ENCODE measurements at regions not wholly inside any gene's neighbourhood (a gene's known extent, or its start where the extent isn't known, plus 50 kb on each side); places are given as distances from the start of the nearest gene placed in this dataset.

DNA sequence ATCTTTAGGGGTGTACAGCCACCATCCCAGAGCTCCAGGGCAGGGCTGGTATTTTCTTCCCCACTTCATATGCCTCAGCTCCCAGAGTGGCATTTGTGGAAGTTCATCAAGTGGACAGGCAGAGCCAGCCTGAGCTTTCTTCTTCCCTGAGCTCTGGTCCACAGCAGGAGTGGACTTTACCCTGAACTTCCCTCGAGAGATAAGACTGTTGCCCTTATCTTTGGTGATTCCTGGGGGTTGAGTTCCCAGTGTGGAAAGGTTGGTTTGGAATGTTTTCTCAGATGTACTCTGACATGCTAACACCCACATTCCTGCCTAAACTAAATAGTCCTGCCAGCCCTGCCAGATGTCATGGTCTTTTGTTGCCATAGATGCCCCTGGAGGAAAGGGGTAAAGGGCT lies 62.0 kb upstream of the LGALSL start:
- CTCF ChIA-PET = no interaction called here
- Histone ChIP-seq H3K4me3 (ENCODE audit: control insufficient read depth in 1 of 7, extremely low read depth in 1 of 7, insufficient read depth in 4 of 7, low read depth in 2 of 7, low read length in 6 of 7) (no peak overlapping the region), H3K4me1 (ENCODE audit: control extremely low read depth in 1 of 4, control insufficient read depth in 4 of 4, insufficient read depth in 4 of 4, low read length in 3 of 4) (no peaks in the 10 kb centered on the region), H3K36me3 (ENCODE audit: control insufficient read depth in 4 of 4, insufficient read depth in 4 of 4, low read length in 3 of 4) (no peaks in the 10 kb centered on the region), H3K9me3 (ENCODE audit: control extremely low read depth in 1 of 5, control insufficient read depth in 4 of 5, insufficient read depth in 2 of 5, low read depth in 1 of 5, low read length in 4 of 5) (peaks cover 0 to 10% (median 6%) of the 10 kb centered on the region in 5 experiments), H3K27ac (ENCODE audit: insufficient read depth in 1 of 2, low read depth in 1 of 2, low read length in 2 of 2, poor library complexity in 1 of 2, severe bottlenecking in 2 of 2) (no peak overlapping the region), H3K27me3 (replicated peaks in 2 of 5; ENCODE audit: control insufficient read depth in 4 of 5, insufficient read depth in 5 of 5, low read length in 4 of 5) (no peaks in the 10 kb centered on the region)
- no peak for DNase-seq
- POLR2A ChIA-PET = interaction anchor here (0.6 kb wide), 1 partner anchor 8 kb away, joined by 3 read pairs; no protein-coding TSS in a partner anchor
- whole genome bisulfite sequencing (ENCODE audit: insufficient coverage) = 86% methylated on average over 1 of the region's 1 CpG

DNA sequence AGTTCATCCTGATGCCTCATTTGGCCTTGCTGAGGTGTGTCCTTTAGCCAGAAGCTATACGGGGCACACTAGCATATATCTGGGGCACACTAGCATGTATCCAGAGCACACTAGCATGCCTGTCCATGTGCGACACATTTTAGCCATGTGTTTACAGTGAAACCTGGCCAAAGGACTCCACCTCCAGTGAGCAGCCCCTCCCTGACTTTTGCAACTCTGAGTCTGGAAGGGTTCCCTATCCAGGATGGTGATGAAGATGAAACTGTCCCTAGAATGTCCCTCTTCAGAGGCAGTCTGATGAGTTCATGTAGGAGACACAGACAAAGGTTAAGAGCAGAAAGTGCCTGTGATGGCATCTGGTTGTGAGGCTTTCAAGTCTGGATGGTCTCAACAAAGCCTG lies 61.4 kb upstream of the LGALSL start:
- no peaks in the 10 kb centered on the region for H3K27me3 ChIP-seq (replicated peaks in 2 of 5; ENCODE audit: control insufficient read depth in 4 of 5, insufficient read depth in 5 of 5, low read length in 4 of 5)
- WGBS (ENCODE audit: insufficient coverage) = 93% methylated on average over 2 of the region's 2 CpGs
- CTCF ChIA-PET = interaction anchor here (0.6 kb wide), 1 partner anchor 287 kb away, joined by 3 read pairs; no protein-coding TSS in a partner anchor

DNA sequence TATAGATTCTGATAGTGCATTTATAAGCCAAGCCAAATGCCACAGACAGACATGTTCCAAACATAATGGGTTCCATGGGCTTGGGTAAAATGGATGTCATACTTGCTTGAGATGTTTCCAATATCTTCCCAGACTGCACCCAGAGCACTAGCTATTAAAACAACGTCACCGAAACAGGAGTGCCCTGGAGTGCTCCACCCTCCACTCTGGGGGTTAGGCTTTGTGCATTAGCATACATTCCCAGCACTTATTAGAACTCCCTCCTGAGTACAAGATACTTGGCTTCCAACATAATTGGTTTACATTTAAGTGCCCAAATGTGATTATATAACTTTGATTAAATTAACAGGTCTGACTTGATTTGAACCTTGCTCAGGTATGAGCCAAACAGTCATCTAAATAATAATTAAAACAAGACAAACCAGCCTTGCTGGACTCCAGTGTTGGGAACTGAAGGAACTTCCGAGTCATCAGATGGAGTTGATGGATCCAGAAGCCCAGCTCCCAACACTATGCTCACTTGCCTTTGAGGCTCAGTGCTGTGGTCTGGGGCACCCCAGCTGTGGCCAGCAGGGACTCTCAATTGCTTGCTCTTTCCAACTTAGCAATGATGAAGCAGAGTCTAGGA lies 60.5 kb upstream of the LGALSL start:
- H3K9me3 ChIP-seq (ENCODE audit: control extremely low read depth in 1 of 5, control insufficient read depth in 4 of 5, insufficient read depth in 2 of 5, low read depth in 1 of 5, low read length in 4 of 5) = peaks cover 0 to 10% (median 6%) of the 10 kb centered on the region in 5 experiments
- CTCF ChIA-PET = no interaction called here
- no peaks in the 10 kb centered on the region for H3K4me1 ChIP-seq (ENCODE audit: control extremely low read depth in 1 of 4, control insufficient read depth in 4 of 4, insufficient read depth in 4 of 4, low read length in 3 of 4)
- WGBS (ENCODE audit: insufficient coverage) = 92% methylated on average over 1 of the region's 3 CpGs
- no peak for DNase-seq
- no peak overlapping the region for H3K4me3 ChIP-seq (ENCODE audit: control insufficient read depth in 1 of 7, extremely low read depth in 1 of 7, insufficient read depth in 4 of 7, low read depth in 2 of 7, low read length in 6 of 7)
- no peak overlapping the region for H3K27ac ChIP-seq (ENCODE audit: insufficient read depth in 1 of 2, low read depth in 1 of 2, low read length in 2 of 2, poor library complexity in 1 of 2, severe bottlenecking in 2 of 2)
- H3K36me3 ChIP-seq (ENCODE audit: control insufficient read depth in 4 of 4, insufficient read depth in 4 of 4, low read length in 3 of 4) = no peaks in the 10 kb centered on the region
- H3K27me3 ChIP-seq (replicated peaks in 2 of 5; ENCODE audit: control insufficient read depth in 4 of 5, insufficient read depth in 5 of 5, low read length in 4 of 5) = no peaks in the 10 kb centered on the region
- POLR2A ChIA-PET = no interaction called here

More for the DNA sequence above, 61.4 kb upstream of the LGALSL start:
- POLR2A ChIA-PET = no interaction called here
- no peaks in the 10 kb centered on the region for H3K36me3 ChIP-seq (ENCODE audit: control insufficient read depth in 4 of 4, insufficient read depth in 4 of 4, low read length in 3 of 4)
- no peak for DNase-seq
- peaks cover 0 to 10% (median 6%) of the 10 kb centered on the region in 5 experiments for H3K9me3 ChIP-seq (ENCODE audit: control extremely low read depth in 1 of 5, control insufficient read depth in 4 of 5, insufficient read depth in 2 of 5, low read depth in 1 of 5, low read length in 4 of 5)
- H3K27ac ChIP-seq (ENCODE audit: insufficient read depth in 1 of 2, low read depth in 1 of 2, low read length in 2 of 2, poor library complexity in 1 of 2, severe bottlenecking in 2 of 2) = no peak overlapping the region
- no peaks in the 10 kb centered on the region for H3K4me1 ChIP-seq (ENCODE audit: control extremely low read depth in 1 of 4, control insufficient read depth in 4 of 4, insufficient read depth in 4 of 4, low read length in 3 of 4)
- H3K4me3 ChIP-seq (ENCODE audit: control insufficient read depth in 1 of 7, extremely low read depth in 1 of 7, insufficient read depth in 4 of 7, low read depth in 2 of 7, low read length in 6 of 7) = no peak overlapping the region

DNA sequence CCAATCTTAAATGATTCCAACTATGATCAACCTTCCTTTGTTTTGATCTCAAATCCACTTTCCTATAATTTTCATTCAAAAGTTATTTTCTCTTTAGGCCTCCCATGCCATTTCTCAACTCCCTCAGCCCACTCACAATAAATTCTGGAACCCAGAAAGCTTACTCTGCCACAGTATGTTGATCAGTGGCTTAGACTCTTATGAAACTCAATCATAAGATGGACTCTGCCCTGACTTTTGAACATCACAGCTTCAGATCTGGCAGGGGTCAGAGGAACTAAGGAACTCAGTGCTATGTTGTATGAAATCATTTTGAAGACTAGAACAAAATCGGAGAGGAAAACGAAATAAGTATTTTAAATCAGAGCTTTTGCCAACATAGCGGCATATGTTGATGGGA lies 59.8 kb upstream of the LGALSL start:
- Histone ChIP-seq H3K27me3 (replicated peaks in 2 of 5; ENCODE audit: control insufficient read depth in 4 of 5, insufficient read depth in 5 of 5, low read length in 4 of 5) (no peaks in the 10 kb centered on the region), H3K9me3 (ENCODE audit: control extremely low read depth in 1 of 5, control insufficient read depth in 4 of 5, insufficient read depth in 2 of 5, low read depth in 1 of 5, low read length in 4 of 5) (peaks cover 0 to 10% (median 6%) of the 10 kb centered on the region in 5 experiments), H3K4me3 (ENCODE audit: control insufficient read depth in 1 of 7, extremely low read depth in 1 of 7, insufficient read depth in 4 of 7, low read depth in 2 of 7, low read length in 6 of 7) (no peak overlapping the region), H3K4me1 (ENCODE audit: control extremely low read depth in 1 of 4, control insufficient read depth in 4 of 4, insufficient read depth in 4 of 4, low read length in 3 of 4) (peaks cover 0 to 4% (median 0%) of the 10 kb centered on the region in 4 experiments), H3K27ac (ENCODE audit: insufficient read depth in 1 of 2, low read depth in 1 of 2, low read length in 2 of 2, poor library complexity in 1 of 2, severe bottlenecking in 2 of 2) (no peak overlapping the region), H3K36me3 (ENCODE audit: control insufficient read depth in 4 of 4, insufficient read depth in 4 of 4, low read length in 3 of 4) (no peaks in the 10 kb centered on the region)
- WGBS (ENCODE audit: insufficient coverage) = 94% methylated on average over 3 of the region's 3 CpGs
- CTCF ChIA-PET = interaction anchor here (0.6 kb wide), 1 partner anchor 262 kb away, joined by 3 read pairs; no protein-coding TSS in a partner anchor
- no peak for DNase-seq
- POLR2A ChIA-PET = no interaction called here

DNA sequence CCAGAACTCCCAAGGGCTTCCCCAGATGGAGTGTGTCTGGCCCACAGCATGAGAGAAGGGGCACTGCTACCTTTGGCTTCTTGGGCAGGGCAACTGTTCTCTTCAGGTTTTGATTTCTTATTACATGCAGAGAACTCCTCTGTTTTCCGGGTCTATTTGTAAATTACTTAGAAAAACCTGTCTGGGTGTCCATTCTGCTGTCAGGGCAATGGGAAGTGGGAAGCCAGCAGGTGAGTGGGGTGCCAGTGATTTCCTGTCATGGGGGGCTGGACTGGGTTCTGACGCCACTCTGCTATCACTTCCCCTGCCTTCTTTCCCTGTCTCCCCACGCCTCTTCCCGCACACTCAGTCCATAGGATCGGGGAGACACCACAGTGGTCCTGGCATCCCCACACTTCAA lies 58.0 kb upstream of the LGALSL start:
- WGBS (ENCODE audit: insufficient coverage) = 100% methylated on average over 4 of the region's 5 CpGs
- CTCF ChIA-PET = no interaction called here
- no peak overlapping the region for H3K27ac ChIP-seq (ENCODE audit: insufficient read depth in 1 of 2, low read depth in 1 of 2, low read length in 2 of 2, poor library complexity in 1 of 2, severe bottlenecking in 2 of 2)
- peaks cover 0 to 4% (median 0%) of the 10 kb centered on the region in 4 experiments for H3K4me1 ChIP-seq (ENCODE audit: control extremely low read depth in 1 of 4, control insufficient read depth in 4 of 4, insufficient read depth in 4 of 4, low read length in 3 of 4)
- POLR2A ChIA-PET = no interaction called here
- DNase-seq = no peak
- H3K27me3 ChIP-seq (replicated peaks in 2 of 5; ENCODE audit: control insufficient read depth in 4 of 5, insufficient read depth in 5 of 5, low read length in 4 of 5) = no peaks in the 10 kb centered on the region
- H3K9me3 ChIP-seq (ENCODE audit: control extremely low read depth in 1 of 5, control insufficient read depth in 4 of 5, insufficient read depth in 2 of 5, low read depth in 1 of 5, low read length in 4 of 5) = peaks cover 0 to 6% (median 2%) of the 10 kb centered on the region in 5 experiments
- H3K36me3 ChIP-seq (ENCODE audit: control insufficient read depth in 4 of 4, insufficient read depth in 4 of 4, low read length in 3 of 4) = no peaks in the 10 kb centered on the region
- H3K4me3 ChIP-seq (ENCODE audit: control insufficient read depth in 1 of 7, extremely low read depth in 1 of 7, insufficient read depth in 4 of 7, low read depth in 2 of 7, low read length in 6 of 7) = no peak overlapping the region

DNA sequence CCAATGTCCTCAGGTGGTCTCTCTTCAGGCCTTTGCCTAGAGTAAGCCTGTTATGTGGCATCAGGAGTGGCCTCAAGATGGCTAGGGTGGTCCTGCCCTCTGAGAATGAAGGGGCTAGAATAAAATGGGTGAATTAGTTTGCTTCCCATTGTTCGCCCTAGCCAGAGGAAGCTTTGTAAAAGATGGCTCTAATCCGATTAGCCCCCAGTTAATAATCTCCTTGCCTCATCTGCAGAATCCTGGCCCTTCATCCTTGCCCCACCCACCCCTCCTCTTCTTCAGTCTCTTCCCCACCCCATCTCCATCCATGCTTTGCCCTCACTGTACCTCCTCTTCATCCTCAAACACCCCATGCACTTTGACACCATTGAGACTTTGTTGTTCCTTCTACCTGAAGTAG lies 57.4 kb upstream of the LGALSL start:
- peaks cover 0 to 4% (median 0%) of the 10 kb centered on the region in 4 experiments for H3K4me1 ChIP-seq (ENCODE audit: control extremely low read depth in 1 of 4, control insufficient read depth in 4 of 4, insufficient read depth in 4 of 4, low read length in 3 of 4)
- no peaks in the 10 kb centered on the region for H3K36me3 ChIP-seq (ENCODE audit: control insufficient read depth in 4 of 4, insufficient read depth in 4 of 4, low read length in 3 of 4)
- no peak for DNase-seq
- no peak overlapping the region for H3K27ac ChIP-seq (ENCODE audit: insufficient read depth in 1 of 2, low read depth in 1 of 2, low read length in 2 of 2, poor library complexity in 1 of 2, severe bottlenecking in 2 of 2)
- ChIA-PET CTCF (no interaction called here), POLR2A (no interaction called here)
- WGBS (ENCODE audit: insufficient coverage) = 95% methylated on average over 2 of the region's 2 CpGs
- H3K27me3 ChIP-seq (replicated peaks in 2 of 5; ENCODE audit: control insufficient read depth in 4 of 5, insufficient read depth in 5 of 5, low read length in 4 of 5) = no peaks in the 10 kb centered on the region
- H3K4me3 ChIP-seq (ENCODE audit: control insufficient read depth in 1 of 7, extremely low read depth in 1 of 7, insufficient read depth in 4 of 7, low read depth in 2 of 7, low read length in 6 of 7) = no peak overlapping the region
- peaks cover 0 to 4% (median 2%) of the 10 kb centered on the region in 5 experiments for H3K9me3 ChIP-seq (ENCODE audit: control extremely low read depth in 1 of 5, control insufficient read depth in 4 of 5, insufficient read depth in 2 of 5, low read depth in 1 of 5, low read length in 4 of 5)

DNA sequence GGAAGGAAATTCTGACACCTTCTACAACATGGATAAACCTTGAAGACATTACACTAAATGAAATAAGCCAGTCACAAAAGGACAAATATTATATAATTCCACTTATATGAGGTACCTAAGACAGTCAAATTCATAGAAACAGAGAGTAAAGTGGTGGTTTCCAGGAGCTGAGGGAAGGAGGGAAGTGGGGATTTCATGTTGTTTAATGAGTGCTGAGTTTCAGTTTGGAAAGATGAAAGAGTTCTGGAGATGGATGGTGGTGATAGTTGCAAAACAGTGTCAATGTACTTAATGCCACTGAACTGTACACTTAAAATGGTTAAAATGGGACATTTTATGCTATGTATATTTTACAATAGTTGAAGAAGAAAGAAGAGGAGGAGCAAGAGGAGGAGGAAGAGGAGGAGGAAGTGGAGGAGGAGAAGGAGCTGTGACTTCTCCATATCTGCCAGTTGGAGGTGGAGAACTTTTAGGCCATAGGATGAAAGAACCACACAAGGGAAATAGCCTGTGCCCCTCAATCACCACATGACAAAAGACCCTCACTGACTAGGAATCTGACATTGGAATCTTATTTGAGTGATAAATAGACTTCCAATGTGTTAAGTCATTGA lies 55.3 kb upstream of the LGALSL start:
- no peak for DNase-seq
- Histone ChIP-seq H3K9me3 (ENCODE audit: control extremely low read depth in 1 of 5, control insufficient read depth in 4 of 5, insufficient read depth in 2 of 5, low read depth in 1 of 5, low read length in 4 of 5) (no peaks in the 10 kb centered on the region), H3K4me3 (ENCODE audit: control insufficient read depth in 1 of 7, extremely low read depth in 1 of 7, insufficient read depth in 4 of 7, low read depth in 2 of 7, low read length in 6 of 7) (no peak overlapping the region), H3K36me3 (ENCODE audit: control insufficient read depth in 4 of 4, insufficient read depth in 4 of 4, low read length in 3 of 4) (no peaks in the 10 kb centered on the region), H3K4me1 (ENCODE audit: control extremely low read depth in 1 of 4, control insufficient read depth in 4 of 4, insufficient read depth in 4 of 4, low read length in 3 of 4) (peaks cover 0 to 6% (median 3%) of the 10 kb centered on the region in 4 experiments), H3K27ac (ENCODE audit: insufficient read depth in 1 of 2, low read depth in 1 of 2, low read length in 2 of 2, poor library complexity in 1 of 2, severe bottlenecking in 2 of 2) (no peak overlapping the region), H3K27me3 (replicated peaks in 2 of 5; ENCODE audit: control insufficient read depth in 4 of 5, insufficient read depth in 5 of 5, low read length in 4 of 5) (no peaks in the 10 kb centered on the region)
- CTCF ChIA-PET = interaction anchor here (1.0 kb wide), 1 partner anchor 11 kb away, joined by 3 read pairs; no protein-coding TSS in a partner anchor
- POLR2A ChIA-PET = no interaction called here

All from common myeloid progenitor, CD34-positive (primary cell).